HG03066 (cell line): ENCODE measurements at regions not wholly inside any gene's neighbourhood (a gene's known extent, or its start where the extent isn't known, plus 50 kb on each side); places are given as distances from the start of the nearest gene placed in this dataset.

Source experiments
- ATAC-seq: cut with Tn5 transposase; IDR thresholded peaks from one replicate; pipeline ENCODE4 v1.9.1; 2021; ENCODE audit warnings: low read depth; ENCODE audit not compliant: unreplicated experiment

- ATAC-seq, result no peak
Measured at GRCh38 chr5:61771808-61772207, 439.8 kb downstream of the ZSWIM6 start.

DNA sequence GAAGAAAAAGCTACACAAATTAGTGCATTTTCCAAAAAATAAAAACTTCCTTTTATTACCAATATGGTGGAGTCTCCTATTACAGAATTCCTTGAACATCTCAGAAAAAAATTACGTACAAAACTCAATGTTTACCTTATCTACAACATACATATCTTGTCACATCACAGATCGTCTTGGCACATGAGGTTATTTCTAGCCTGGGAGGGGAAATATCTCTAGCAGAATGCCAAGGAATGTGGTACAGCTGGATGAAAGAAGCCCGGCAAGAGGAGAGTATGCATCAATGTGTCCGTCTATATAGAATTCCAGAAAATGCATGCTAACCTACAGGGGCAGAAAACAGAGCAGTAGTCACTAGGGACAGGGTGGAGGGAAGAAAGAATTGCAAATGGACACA lies 443.8 kb downstream of the ZSWIM6 start:
- ATAC-seq, result no peak

GRCh38 chr5:61777292-61777691 lies 445.2 kb downstream of the ZSWIM6 start:
- ATAC-seq, result no peak

DNA sequence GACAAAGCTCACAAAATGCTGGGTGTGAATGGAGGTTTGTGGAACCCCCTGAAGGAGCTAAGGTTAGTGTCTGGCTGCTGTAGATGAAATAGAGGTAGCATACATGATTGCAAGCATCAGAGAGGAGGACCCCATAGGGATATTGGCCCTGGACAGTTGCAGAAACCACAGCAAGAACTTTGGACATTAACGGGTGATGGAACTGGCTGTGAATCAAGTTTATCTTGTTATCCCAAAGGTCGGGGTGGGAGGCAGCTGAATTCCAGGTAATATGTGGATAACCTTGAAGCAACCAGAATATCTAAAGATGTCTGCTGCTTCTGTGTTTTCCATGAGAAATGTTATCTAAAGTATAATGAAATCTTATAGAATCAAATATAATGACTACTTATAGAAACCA lies 447.7 kb downstream of the ZSWIM6 start:
- no peak for ATAC-seq

DNA sequence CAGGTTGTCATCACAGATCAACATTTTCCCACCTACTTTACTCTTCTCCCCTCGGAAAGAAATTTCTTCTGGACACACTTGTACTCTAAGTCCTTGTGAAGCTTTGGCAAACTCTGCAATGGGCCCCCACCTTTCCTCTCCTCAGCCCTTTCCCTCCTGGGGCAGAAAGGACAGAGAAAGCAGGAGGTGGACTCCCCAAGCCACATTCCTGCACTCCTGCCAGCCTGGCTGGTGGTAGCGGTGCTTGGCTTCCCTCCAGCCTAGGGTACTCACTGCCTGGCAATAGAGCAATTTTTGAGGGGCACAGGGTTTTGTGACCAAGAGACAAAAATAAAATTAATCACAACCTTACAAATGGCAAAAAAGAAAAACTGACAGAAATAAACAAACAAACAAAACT lies 451.4 kb downstream of the ZSWIM6 start:
- no peak for ATAC-seq

DNA sequence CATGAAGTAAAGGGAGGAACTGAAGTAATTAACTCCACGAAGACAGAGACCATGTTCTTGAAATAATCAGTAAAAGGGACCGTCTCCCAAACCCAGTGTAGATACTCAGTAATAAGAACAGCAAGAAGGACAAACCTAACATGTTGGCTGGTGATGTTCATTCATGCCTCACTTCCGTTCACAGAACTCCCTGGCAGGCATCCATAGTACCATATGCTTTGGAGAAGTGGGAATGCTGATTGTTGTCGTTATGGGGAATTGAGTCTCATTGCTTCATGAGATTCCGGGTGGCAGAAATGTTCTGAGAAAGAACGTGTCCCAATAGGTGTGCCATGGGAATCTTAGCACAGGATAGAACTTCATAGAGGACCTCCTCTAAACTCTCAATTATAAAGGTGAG lies 452.3 kb downstream of the ZSWIM6 start:
- no peak for ATAC-seq

- ATAC-seq, result no peak
Measured at GRCh38 chr5:61788548-61788947, 456.5 kb downstream of the ZSWIM6 start.

GRCh38 chr5:61790007-61790406 lies 457.9 kb downstream of the ZSWIM6 start:
- ATAC-seq, result no peak

- ATAC-seq, result no peak
Measured at GRCh38 chr5:61790678-61791077, 458.6 kb downstream of the ZSWIM6 start.

DNA sequence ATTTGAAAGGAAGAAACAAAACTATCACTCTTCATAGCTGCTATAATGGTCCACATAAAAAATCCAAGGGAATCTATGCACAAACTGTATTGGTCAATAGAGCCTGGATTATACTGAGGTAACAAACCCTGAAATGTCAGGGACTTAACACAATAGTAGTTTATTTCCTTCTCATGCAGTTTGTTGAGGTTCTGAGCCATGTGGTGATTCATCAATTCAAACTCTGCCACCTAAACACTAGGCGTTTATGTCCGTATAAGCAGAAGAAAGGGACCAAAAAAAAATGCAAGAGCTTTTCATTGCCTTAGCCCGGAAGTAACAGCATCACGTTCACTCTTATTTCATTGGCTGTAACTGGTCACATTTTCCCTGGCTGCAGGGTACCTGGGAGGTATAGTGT lies 464.7 kb downstream of the ZSWIM6 start:
- ATAC-seq, result no peak

- ATAC-seq, result no peak
Measured at GRCh38 chr5:61800450-61800849, 468.4 kb downstream of the ZSWIM6 start.

DNA sequence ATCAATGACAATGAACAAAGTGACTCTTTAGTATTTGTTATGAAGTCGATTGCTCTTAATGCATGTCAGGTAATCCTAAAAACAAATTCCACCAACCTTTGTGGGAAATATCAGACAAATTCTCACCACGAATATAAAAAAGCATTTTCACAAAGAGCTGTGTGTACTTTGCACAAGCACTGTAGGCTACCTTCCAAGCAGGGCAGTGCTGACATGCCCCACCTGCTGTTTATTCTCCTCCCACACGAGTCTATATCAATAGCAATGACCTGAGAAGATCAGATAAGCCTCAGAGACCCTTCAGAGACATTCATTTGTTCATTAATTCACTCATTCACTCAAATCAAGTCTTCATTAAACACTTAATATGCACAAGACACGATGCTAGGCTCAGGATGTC lies 469.1 kb downstream of the ZSWIM6 start:
- no peak for ATAC-seq

GRCh38 chr5:61802456-61802855 lies 470.4 kb downstream of the ZSWIM6 start:
- ATAC-seq, result no peak

GRCh38 chr5:61805101-61805500 lies 473.0 kb downstream of the ZSWIM6 start:
- ATAC-seq, result no peak

GRCh38 chr5:61806491-61807020 lies 474.5 kb downstream of the ZSWIM6 start:
- no peak for ATAC-seq

DNA sequence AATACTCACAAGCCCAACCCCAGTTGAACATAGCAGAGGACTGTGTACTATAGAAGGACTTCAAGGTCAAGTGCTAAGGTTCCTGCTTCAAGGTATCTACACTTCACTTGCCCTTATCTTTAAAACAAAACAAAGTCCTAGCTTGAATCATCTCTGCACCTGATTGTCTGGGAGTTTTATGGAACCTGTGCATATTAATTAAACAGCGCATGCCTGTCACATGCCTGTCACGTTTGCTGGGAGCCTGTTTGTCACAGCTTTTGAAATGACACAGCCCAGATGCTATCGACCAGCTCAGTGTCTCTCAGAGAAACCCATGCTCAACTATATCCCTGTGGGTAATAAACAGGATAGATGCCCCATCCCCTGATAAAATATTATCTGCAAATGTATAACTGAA lies 476.0 kb downstream of the ZSWIM6 start:
- ATAC-seq, result no peak

GRCh38 chr5:61808909-61809308 lies 476.9 kb downstream of the ZSWIM6 start:
- ATAC-seq, result no peak

GRCh38 chr5:61809651-61810050 lies 477.6 kb downstream of the ZSWIM6 start:
- ATAC-seq, result no peak

- no peak for ATAC-seq
Measured at GRCh38 chr5:61811052-61811451, 479.0 kb downstream of the ZSWIM6 start.

DNA sequence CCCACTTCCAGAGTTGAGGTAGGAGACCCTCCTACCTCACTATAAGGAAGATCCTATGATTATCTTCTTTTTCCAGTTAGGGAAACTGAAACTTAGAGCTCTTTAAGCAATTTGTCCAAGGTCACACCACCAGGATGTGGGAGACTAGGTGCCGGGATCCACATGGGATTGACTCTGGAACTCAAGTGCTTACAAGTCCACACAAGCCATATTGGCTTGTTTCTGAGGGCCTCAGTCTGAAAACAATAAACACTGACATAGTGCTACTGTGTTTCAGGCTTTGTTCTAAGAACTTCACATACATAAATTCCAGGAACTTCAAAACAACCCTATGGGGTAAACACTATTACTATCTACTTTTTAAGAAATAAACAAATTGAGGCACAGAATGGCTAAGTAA lies 481.3 kb downstream of the ZSWIM6 start:
- no peak for ATAC-seq

DNA sequence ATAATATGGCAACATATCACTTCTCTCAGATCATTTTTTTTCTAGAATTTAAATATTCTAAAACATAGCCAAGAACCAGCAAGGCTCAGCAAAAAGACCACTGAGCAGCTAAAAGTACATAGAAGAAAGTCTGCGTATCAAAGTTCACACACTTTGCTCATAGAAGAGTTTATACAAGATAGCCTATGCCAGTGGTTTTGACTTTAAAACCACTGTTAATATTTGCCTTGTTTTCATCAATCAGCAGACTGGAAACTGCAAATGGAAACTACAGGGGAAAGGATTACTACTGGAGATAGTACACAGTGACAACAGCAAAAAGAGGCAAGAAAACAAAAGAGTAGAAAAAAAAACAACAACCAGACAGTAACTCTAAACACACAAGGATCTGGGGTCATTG lies 483.3 kb downstream of the ZSWIM6 start:
- no peak for ATAC-seq

GRCh38 chr5:61816146-61816545 lies 484.1 kb downstream of the ZSWIM6 start:
- ATAC-seq, result no peak
